OCI-LY7 (cell line): ENCODE measurements at regions not wholly inside any gene's neighbourhood (a gene's known extent, or its start where the extent isn't known, plus 50 kb on each side); places are given as distances from the start of the nearest gene placed in this dataset.

Experiments used
- BruUV-seq: library from RNA; stranded (reverse); fragments of 400-500 nt; replicated peaks from 2 replicates; lab custom pipeline; 2021; lab: Mats Ljungman, UMichigan
- CTCF ChIA-PET: fragments of 300-600 bp; sonication (Branson Sonifier 250); formaldehyde crosslinking; loops from one replicate; lab custom pipeline; 2022; ENCODE audit warnings: antibody characterized with exemption; ENCODE audit not compliant: unreplicated experiment; lab: Charles Lee
- POLR2A ChIA-PET: fragments of 300-600 bp; sonication (Branson Sonifier 250); formaldehyde crosslinking; loops from one replicate; lab custom pipeline; 2022; ENCODE audit warnings: antibody characterized with exemption; lab: Charles Lee
- DNase-seq: peaks from one replicate; pipeline ENCODE4 v3.0.0-alpha.2; 2015; ENCODE audit warnings: low spot score
- H2AFZ ChIP-seq: fragments of 200-600 bp; sonication (generic), shearing (Covaris generic); 2 replicates; pipeline ENCODE4 v1.6.1; 2014; ENCODE audit warnings: mild to moderate bottlenecking, antibody characterized with exemption, low read length, moderate library complexity
- H3K27ac ChIP-seq: fragments of 200-600 bp; sonication (generic); 2 replicates; pipeline ENCODE4 v1.5.1; 2014; ENCODE audit warnings: mixed run types, low read depth, mild to moderate bottlenecking, moderate library complexity, low read length, inconsistent platforms; ENCODE audit not compliant: poor library complexity, severe bottlenecking
- H3K36me3 ChIP-seq: fragments of 200-600 bp; sonication (generic); 2 replicates; pipeline ENCODE4 v1.6.1; 2014; ENCODE audit warnings: mild to moderate bottlenecking, antibody characterized with exemption, low read length, moderate library complexity, mixed read lengths; ENCODE audit not compliant: insufficient read depth
- H3K4me1 ChIP-seq: fragments of 200-600 bp; sonication (generic); 2 replicates; pipeline ENCODE4 v1.5.1; 2014; ENCODE audit warnings: mild to moderate bottlenecking, low read length; ENCODE audit not compliant: insufficient read depth, poor library complexity, severe bottlenecking
- H3K4me2 ChIP-seq: fragments of 200-600 bp; sonication (generic); 2 replicates; pipeline ENCODE4 v1.6.1; 2014; ENCODE audit warnings: mild to moderate bottlenecking, low read length
- H3K4me3 ChIP-seq: fragments of 200-600 bp; sonication (generic); 2 replicates; pipeline ENCODE4 v1.5.1; 2014; ENCODE audit warnings: mild to moderate bottlenecking, low read depth, low read length; ENCODE audit not compliant: poor library complexity, severe bottlenecking
- H3K79me2 ChIP-seq: fragments of 200-600 bp; sonication (generic); 2 replicates; pipeline ENCODE4 v1.6.1; 2016; ENCODE audit warnings: low read depth, mild to moderate bottlenecking, low read length, moderate library complexity, mixed read lengths; ENCODE audit not compliant: insufficient read depth
- H3K9me2 ChIP-seq: fragments of 200-600 bp; sonication (generic); 2 replicates; pipeline ENCODE4 v1.6.1; 2016; ENCODE audit warnings: mild to moderate bottlenecking, low read length, mixed read lengths; ENCODE audit not compliant: insufficient read depth
- H3K9me3 ChIP-seq: fragments of 200-600 bp; sonication (generic); 2 replicates; pipeline ENCODE4 v1.6.1; 2014; ENCODE audit warnings: mild to moderate bottlenecking, mixed run types, low read length, mixed read lengths
- H4K20me1 ChIP-seq: fragments of 200-600 bp; sonication (generic); 2 replicates; pipeline ENCODE4 v1.6.1; 2014; ENCODE audit warnings: mild to moderate bottlenecking, antibody characterized with exemption, low read length, moderate library complexity, mixed read lengths; ENCODE audit not compliant: insufficient read depth
- EZH2phosphoT487 ChIP-seq: fragments of 200-600 bp; sonication (generic); IDR thresholded peaks from 2 replicates; pipeline ENCODE4 v1.6.1; 2018; ENCODE audit warnings: low read depth, borderline replicate concordance, mild to moderate bottlenecking, mixed run types, antibody characterized with exemption, low read length, moderate library complexity, mixed read lengths
- intact Hi-C: fragments of 100-400 bp; cut with micrococcal nuclease; formaldehyde crosslinking; loops from one replicate; pipeline ENCODE4 v1.10.0; 2022; ENCODE audit not compliant: unreplicated experiment
- TF ChIP-seq, protein P1 (sequence below): fragments of 200-600 bp; sonication (generic); conservative IDR thresholded peaks from 2 replicates; pipeline ENCODE4 v1.5.1; 2014; ENCODE audit warnings: mild to moderate bottlenecking, antibody characterized with exemption, low read length, moderate library complexity, mixed read lengths

DNA sequence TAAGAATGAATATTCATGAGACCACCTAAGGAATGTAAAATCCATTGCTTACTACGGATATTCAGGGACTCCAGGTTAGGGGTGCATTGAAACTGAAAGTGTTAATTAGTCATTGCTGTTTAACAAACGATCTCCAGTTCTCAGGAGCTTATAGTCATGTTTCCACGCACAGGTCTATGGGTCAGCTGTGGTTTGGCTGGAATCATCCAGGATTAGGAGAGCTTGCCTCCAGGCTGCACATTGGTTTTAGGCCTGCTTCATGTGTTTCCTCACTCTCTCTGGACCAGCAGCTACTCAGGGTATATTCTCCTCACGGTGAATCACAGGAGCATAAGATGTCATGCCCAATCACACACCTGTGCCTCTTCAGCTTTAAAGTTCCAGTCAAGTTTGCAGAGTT, 98.9 kb downstream of the ATXN3L start:
- no peak overlapping the region for H2AFZ ChIP-seq
- no peaks in the 10 kb centered on the region for H3K9me2 ChIP-seq
- ChIA-PET POLR2A (no interaction called here), CTCF (interaction anchor here (0.5 kb wide), 1 partner anchor 252 kb away, joined by 3 read pairs; no protein-coding TSS in a partner anchor)
- TF ChIP-seq, protein P1, sequence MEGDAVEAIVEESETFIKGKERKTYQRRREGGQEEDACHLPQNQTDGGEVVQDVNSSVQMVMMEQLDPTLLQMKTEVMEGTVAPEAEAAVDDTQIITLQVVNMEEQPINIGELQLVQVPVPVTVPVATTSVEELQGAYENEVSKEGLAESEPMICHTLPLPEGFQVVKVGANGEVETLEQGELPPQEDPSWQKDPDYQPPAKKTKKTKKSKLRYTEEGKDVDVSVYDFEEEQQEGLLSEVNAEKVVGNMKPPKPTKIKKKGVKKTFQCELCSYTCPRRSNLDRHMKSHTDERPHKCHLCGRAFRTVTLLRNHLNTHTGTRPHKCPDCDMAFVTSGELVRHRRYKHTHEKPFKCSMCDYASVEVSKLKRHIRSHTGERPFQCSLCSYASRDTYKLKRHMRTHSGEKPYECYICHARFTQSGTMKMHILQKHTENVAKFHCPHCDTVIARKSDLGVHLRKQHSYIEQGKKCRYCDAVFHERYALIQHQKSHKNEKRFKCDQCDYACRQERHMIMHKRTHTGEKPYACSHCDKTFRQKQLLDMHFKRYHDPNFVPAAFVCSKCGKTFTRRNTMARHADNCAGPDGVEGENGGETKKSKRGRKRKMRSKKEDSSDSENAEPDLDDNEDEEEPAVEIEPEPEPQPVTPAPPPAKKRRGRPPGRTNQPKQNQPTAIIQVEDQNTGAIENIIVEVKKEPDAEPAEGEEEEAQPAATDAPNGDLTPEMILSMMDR, result no peak
- no peak for TF ChIP-seq EZH2phosphoT487
- no TSS peak for BruUV-seq
- H3K4me1 ChIP-seq, result no peaks in the 10 kb centered on the region
- H3K4me2 ChIP-seq, result peak overlapping the region; percentile 12; the same call in 1 of the 2 replicates
- H3K79me2 ChIP-seq, result no peaks in the 10 kb centered on the region
- H3K36me3 ChIP-seq, result no peaks in the 10 kb centered on the region
- H3K9me3 ChIP-seq, result no peaks in the 10 kb centered on the region
- no peak for DNase-seq
- no peak overlapping the region for H3K4me3 ChIP-seq
- no peak overlapping the region for H3K27ac ChIP-seq
- H4K20me1 ChIP-seq, result no peaks in the 10 kb centered on the region
- intact Hi-C loops, result loop anchor here (10.0 kb wide), 2 partner anchors 56 to 276 kb away; no protein-coding TSS in a partner anchor

DNA sequence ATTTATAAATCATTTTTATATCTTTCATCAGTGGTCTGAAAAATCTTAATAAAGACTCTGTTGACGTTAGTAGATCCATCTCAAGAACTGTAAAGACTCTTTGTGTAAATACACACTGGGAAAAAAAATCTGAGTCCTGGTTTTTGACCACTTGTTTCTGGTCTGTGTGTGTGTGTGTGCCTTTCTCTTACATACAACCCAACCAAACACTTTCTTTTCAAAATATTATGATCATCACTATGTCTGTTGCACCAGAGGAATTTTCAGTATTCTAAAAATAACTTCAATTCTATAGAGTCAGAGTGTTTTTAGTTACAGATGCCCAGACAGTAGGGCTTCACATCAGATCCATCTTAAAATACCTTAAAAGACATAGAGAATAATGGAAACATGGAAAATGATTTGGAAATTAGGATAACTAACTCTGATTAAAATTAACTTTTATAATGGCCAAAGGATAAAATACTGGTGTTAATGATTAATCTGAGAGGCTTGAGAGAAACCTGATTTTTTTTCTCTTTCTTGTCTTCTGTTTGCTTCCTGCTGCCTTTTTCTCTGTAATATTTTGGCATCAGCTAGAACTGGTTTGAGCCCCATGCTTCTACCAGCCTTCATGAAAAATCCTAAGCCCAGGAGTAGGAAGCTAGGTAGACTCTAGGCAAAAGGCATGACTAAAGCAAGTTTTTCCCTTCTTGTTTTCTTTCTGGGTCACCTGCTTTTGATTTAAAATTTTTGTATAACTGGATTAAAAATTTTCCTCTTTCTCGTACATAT, 99.7 kb downstream of the ATXN3L start:
- CTCF ChIA-PET, result interaction anchor here (0.5 kb wide), 1 partner anchor 252 kb away, joined by 3 read pairs; no protein-coding TSS in a partner anchor

More for the DNA sequence above, 99.7 kb downstream of the ATXN3L start:
- Histone ChIP-seq H3K27ac (no peak overlapping the region), H3K9me2 (no peaks in the 10 kb centered on the region), H3K9me3 (no peaks in the 10 kb centered on the region), H3K4me1 (no peaks in the 10 kb centered on the region), H3K36me3 (no peaks in the 10 kb centered on the region), H4K20me1 (no peaks in the 10 kb centered on the region), H2AFZ (no peak overlapping the region), H3K4me3 (no peak overlapping the region), H3K79me2 (no peaks in the 10 kb centered on the region), H3K4me2 (no peak overlapping the region)
- TF ChIP-seq, protein P1, result no peak
- no peak for TF ChIP-seq EZH2phosphoT487
- intact Hi-C loops, result loop anchor here (10.0 kb wide), 2 partner anchors 55 to 275 kb away; no protein-coding TSS in a partner anchor
- DNase-seq, result no peak
- POLR2A ChIA-PET, result interaction anchor here (0.6 kb wide), 1 partner anchor 11 kb away, joined by 3 read pairs; no protein-coding TSS in a partner anchor
- BruUV-seq, result no TSS peak
